ENCODE measurements at regions not wholly inside any gene's neighbourhood (a gene's known extent, or its start where the extent isn't known, plus 50 kb on each side); places are given as distances from the start of the nearest gene placed in this dataset.

DNA sequence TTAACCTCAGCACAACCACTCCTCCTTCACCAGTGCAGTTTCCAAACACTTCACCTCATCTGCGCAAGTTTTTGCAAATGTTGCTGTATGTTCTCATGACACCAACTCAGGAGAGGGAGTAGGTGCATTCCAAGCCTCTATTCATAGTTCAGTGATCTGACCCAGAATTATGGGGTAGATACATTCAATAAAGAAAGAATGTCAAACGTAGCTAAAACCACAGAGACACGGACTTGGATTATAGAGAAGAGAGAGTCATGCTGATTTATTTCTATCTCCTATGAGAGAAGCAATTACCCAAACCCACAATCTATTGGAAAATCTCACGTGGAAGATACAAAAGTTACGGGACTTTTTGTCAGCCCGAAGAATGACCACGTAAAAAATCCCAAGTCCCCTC lies 1006.0 kb upstream of the TMEM132C start:
- TF ChIP-seq POLR2A (IDR thresholded peaks at IDR 0.05), result no peak
- no peak for TF ChIP-seq POLR2AphosphoS5 (IDR thresholded peaks at IDR 0.05)
- TF ChIP-seq, protein P1, sequence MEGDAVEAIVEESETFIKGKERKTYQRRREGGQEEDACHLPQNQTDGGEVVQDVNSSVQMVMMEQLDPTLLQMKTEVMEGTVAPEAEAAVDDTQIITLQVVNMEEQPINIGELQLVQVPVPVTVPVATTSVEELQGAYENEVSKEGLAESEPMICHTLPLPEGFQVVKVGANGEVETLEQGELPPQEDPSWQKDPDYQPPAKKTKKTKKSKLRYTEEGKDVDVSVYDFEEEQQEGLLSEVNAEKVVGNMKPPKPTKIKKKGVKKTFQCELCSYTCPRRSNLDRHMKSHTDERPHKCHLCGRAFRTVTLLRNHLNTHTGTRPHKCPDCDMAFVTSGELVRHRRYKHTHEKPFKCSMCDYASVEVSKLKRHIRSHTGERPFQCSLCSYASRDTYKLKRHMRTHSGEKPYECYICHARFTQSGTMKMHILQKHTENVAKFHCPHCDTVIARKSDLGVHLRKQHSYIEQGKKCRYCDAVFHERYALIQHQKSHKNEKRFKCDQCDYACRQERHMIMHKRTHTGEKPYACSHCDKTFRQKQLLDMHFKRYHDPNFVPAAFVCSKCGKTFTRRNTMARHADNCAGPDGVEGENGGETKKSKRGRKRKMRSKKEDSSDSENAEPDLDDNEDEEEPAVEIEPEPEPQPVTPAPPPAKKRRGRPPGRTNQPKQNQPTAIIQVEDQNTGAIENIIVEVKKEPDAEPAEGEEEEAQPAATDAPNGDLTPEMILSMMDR (IDR thresholded peaks at IDR 0.05), result no peak

Data from prostate gland (tissue), 2 donors.